Mammary epithelial cell (primary cell): ENCODE measurements at regions not wholly inside any gene's neighbourhood (a gene's known extent, or its start where the extent isn't known, plus 50 kb on each side); places are given as distances from the start of the nearest gene placed in this dataset.

Experiments used
- EZH2 ChIP-seq: IDR thresholded peaks from 2 replicates; pipeline ENCODE4 v1.6.1; 2012; ENCODE audit warnings: low read length, inconsistent platforms, borderline replicate concordance
- TF ChIP-seq, protein P1 (sequence below), 2 donors: IDR thresholded peaks in 1 of 2; conservative IDR thresholded peaks in 1 of 2; 2 replicates each; pipeline ENCODE4 v1.5.1; 2011 to 2012; ENCODE audit warnings: inconsistent platforms in 2 of 2, low read length in 2 of 2, mild to moderate bottlenecking in 2 of 2, control low read depth in 1 of 2, low read depth in 1 of 2; ENCODE audit not compliant: insufficient read depth in 1 of 2; ENCODE audit errors: extremely low read depth in 1 of 2

DNA sequence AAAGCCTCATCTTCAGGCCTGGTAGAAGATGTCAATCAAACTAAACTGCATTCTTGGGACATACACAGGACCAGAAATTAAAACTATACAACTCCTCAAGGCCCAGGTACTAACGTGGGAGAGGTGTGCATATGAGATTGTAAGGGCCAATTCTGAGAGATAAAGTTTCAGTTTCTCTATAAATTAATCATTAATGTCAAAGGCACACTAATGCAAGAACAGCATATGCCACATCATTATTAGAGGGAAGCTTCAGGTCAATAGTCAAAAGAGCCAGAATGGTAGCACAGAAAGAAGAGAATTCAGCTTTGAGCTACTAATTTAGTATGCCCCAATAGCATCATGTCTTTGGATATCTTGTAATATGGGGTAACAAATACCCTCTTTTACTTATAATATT, 744.9 kb upstream of the MGAT4C start:
- TF ChIP-seq, protein P1, sequence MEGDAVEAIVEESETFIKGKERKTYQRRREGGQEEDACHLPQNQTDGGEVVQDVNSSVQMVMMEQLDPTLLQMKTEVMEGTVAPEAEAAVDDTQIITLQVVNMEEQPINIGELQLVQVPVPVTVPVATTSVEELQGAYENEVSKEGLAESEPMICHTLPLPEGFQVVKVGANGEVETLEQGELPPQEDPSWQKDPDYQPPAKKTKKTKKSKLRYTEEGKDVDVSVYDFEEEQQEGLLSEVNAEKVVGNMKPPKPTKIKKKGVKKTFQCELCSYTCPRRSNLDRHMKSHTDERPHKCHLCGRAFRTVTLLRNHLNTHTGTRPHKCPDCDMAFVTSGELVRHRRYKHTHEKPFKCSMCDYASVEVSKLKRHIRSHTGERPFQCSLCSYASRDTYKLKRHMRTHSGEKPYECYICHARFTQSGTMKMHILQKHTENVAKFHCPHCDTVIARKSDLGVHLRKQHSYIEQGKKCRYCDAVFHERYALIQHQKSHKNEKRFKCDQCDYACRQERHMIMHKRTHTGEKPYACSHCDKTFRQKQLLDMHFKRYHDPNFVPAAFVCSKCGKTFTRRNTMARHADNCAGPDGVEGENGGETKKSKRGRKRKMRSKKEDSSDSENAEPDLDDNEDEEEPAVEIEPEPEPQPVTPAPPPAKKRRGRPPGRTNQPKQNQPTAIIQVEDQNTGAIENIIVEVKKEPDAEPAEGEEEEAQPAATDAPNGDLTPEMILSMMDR (conservative IDR thresholded peaks at IDR 0.05 in 1 of 2, IDR thresholded peaks at IDR 0.05 in 1 of 2; ENCODE audit: extremely low read depth in 1 of 2, insufficient read depth in 1 of 2, low read depth in 1 of 2, low read length in 2 of 2): no peak
- no peak for TF ChIP-seq EZH2
